SK-N-MC (cell line): ENCODE measurements at regions not wholly inside any gene's neighbourhood (a gene's known extent, or its start where the extent isn't known, plus 50 kb on each side); places are given as distances from the start of the nearest gene placed in this dataset.

ENCODE experiments used
- EZH2 ChIP-seq: fragments of 200-600 bp; sonication (generic); IDR thresholded peaks from one replicate; pipeline ENCODE4 v1.6.1; 2017; ENCODE audit warnings: antibody characterized with exemption
- POLR2AphosphoS5 ChIP-seq: IDR thresholded peaks from 2 replicates; pipeline ENCODE4 v1.6.1; 2012; ENCODE audit warnings: mild to moderate bottlenecking, low read depth, low read length, borderline replicate concordance

GRCh38 chr5:67606586-67606947 lies 410.0 kb upstream of the CD180 start:
- no peak for TF ChIP-seq POLR2AphosphoS5
- no peak for TF ChIP-seq EZH2
